ENCODE measurements at regions not wholly inside any gene's neighbourhood (a gene's known extent, or its start where the extent isn't known, plus 50 kb on each side); places are given as distances from the start of the nearest gene placed in this dataset.

DNA sequence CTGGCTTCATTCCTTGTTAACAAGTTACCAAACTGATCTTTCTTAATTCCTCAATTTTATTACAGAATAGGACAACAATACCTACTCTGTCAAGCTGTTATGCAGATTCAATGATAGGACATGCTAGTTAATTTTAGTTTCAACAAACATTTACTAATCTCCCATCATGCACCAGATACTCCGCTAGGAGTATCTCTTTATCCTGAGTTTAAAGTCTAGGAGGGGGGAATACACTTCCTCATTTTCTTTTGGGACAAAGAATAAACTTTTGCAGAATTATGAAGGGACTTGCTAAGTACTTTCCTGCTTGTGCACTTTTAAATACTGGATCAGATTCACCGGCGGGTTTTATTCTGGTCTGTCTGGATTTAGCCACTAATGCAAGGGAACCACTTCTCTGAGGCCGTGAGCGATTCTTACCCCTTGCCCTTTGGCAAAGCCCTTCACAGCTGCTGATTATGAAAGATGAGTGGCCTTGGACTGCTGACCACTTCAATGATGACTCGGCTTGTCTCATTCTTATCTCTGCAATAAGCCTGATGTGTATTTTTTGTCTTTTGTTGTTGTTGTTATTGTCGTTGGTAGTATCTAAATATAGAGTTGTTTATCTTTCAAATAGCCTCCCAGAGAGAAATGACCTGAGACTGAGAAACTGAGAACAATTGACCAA is 73.9 kb downstream of the RMI1 start:
- no peaks in the 10 kb centered on the region for H3K27me3 ChIP-seq (ENCODE audit: control insufficient read depth, insufficient read depth, low read length, poor library complexity, severe bottlenecking)
- Mint-ChIP-seq H3K36me3 (ENCODE audit: low read depth) (no peaks in the 10 kb centered on the region), H3K4me1 (peaks cover 5% of the 10 kb centered on the region), H3K27ac (no peak overlapping the region), H3K27me3 (ENCODE audit: insufficient read depth) (no peaks in the 10 kb centered on the region), H3K4me3 (no peak overlapping the region), H3K9me3 (no peaks in the 10 kb centered on the region)
- no peaks in the 10 kb centered on the region for H3K9me3 ChIP-seq (ENCODE audit: control insufficient read depth, low read length)
- H3K4me1 ChIP-seq (ENCODE audit: control insufficient read depth, insufficient read depth, low read length): no peaks in the 10 kb centered on the region
- no peak overlapping the region for H3K27ac ChIP-seq (ENCODE audit: low read depth, low read length)
- no peaks in the 10 kb centered on the region for H3K36me3 ChIP-seq (ENCODE audit: control insufficient read depth, insufficient read depth, low read length)
- TF ChIP-seq, protein P1, sequence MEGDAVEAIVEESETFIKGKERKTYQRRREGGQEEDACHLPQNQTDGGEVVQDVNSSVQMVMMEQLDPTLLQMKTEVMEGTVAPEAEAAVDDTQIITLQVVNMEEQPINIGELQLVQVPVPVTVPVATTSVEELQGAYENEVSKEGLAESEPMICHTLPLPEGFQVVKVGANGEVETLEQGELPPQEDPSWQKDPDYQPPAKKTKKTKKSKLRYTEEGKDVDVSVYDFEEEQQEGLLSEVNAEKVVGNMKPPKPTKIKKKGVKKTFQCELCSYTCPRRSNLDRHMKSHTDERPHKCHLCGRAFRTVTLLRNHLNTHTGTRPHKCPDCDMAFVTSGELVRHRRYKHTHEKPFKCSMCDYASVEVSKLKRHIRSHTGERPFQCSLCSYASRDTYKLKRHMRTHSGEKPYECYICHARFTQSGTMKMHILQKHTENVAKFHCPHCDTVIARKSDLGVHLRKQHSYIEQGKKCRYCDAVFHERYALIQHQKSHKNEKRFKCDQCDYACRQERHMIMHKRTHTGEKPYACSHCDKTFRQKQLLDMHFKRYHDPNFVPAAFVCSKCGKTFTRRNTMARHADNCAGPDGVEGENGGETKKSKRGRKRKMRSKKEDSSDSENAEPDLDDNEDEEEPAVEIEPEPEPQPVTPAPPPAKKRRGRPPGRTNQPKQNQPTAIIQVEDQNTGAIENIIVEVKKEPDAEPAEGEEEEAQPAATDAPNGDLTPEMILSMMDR (conservative IDR thresholded peaks at IDR 0.05): no peak
- H3K4me3 ChIP-seq (ENCODE audit: low read length): no peak overlapping the region
- DNase-seq: no peak
- H3K9ac ChIP-seq (ENCODE audit: extremely low read depth, low read length, poor library complexity, severe bottlenecking): no peak overlapping the region
- WGBS, 2 experiments (ENCODE audit: insufficient coverage in 1 of 2, insufficient read length in 1 of 2): 83 to 88% methylated on average over 1 to 7 of the region's 7 CpGs

DNA sequence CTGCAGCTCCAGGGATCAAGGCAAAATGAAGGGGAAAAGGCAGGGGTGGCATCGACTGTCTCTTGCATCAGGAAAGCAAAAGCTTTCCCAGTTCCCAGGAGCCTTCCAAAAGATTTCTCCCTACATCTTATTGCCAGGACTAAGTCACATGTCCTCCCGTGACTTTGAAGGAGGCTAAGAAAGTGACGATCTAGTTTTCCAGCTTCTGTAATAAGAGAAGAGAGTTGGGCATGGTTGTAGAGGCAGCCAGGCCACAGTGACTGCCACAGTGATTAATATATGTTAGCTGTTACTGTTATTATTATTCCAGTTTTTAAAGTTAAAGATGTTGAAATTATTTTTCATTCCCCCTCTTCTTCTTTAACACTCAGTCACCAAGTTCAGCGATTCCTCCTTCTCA is 77.1 kb downstream of the RMI1 start:
- Mint-ChIP-seq H3K4me1 (peaks cover 5% of the 10 kb centered on the region), H3K27ac (no peak overlapping the region), H3K9me3 (no peaks in the 10 kb centered on the region), H3K27me3 (ENCODE audit: insufficient read depth) (no peaks in the 10 kb centered on the region), H3K36me3 (ENCODE audit: low read depth) (no peaks in the 10 kb centered on the region), H3K4me3 (no peak overlapping the region)
- H3K27ac ChIP-seq (ENCODE audit: low read depth, low read length): no peak overlapping the region
- no peaks in the 10 kb centered on the region for H3K9me3 ChIP-seq (ENCODE audit: control insufficient read depth, low read length)
- TF ChIP-seq, protein P1 (conservative IDR thresholded peaks at IDR 0.05): no peak
- no peaks in the 10 kb centered on the region for H3K27me3 ChIP-seq (ENCODE audit: control insufficient read depth, insufficient read depth, low read length, poor library complexity, severe bottlenecking)
- H3K4me1 ChIP-seq (ENCODE audit: control insufficient read depth, insufficient read depth, low read length): no peaks in the 10 kb centered on the region
- 94% methylated on average over 4 of the region's 4 CpGs; no CpG with 5 or more reads in 1 of the 2 experiments for WGBS, 2 experiments (ENCODE audit: insufficient coverage in 1 of 2, insufficient read length in 1 of 2)
- no peak overlapping the region for H3K4me3 ChIP-seq (ENCODE audit: low read length)
- no peak overlapping the region for H3K9ac ChIP-seq (ENCODE audit: extremely low read depth, low read length, poor library complexity, severe bottlenecking)
- H3K36me3 ChIP-seq (ENCODE audit: control insufficient read depth, insufficient read depth, low read length): no peaks in the 10 kb centered on the region
- no peak for DNase-seq

DNA sequence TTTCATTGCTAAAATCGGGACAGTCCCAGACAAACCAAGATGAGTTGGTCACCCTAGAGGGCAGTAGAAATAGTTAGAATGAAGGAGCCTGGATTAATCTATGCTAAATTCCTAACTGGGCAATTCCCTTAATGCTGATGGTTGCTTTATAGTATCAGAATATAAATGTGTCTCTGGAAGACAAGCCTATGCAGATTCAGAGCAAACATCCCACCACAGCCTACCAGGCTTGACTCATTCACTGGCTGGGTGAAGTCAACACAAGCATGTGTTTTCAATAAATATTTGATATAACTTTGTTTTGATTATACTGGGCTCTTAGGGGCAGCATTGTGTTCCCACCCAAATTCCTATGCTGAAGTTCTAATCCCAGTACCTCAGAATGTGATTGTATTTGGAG is 79.3 kb downstream of the RMI1 start:
- Mint-ChIP-seq H3K27me3 (ENCODE audit: insufficient read depth) (no peaks in the 10 kb centered on the region), H3K36me3 (ENCODE audit: low read depth) (no peaks in the 10 kb centered on the region), H3K9me3 (no peaks in the 10 kb centered on the region), H3K4me3 (no peak overlapping the region), H3K27ac (no peak overlapping the region), H3K4me1 (no peaks in the 10 kb centered on the region)
- H3K4me3 ChIP-seq (ENCODE audit: low read length): no peak overlapping the region
- H3K27ac ChIP-seq (ENCODE audit: low read depth, low read length): no peak overlapping the region
- no peaks in the 10 kb centered on the region for H3K4me1 ChIP-seq (ENCODE audit: control insufficient read depth, insufficient read depth, low read length)
- H3K9me3 ChIP-seq (ENCODE audit: control insufficient read depth, low read length): no peaks in the 10 kb centered on the region
- no peaks in the 10 kb centered on the region for H3K36me3 ChIP-seq (ENCODE audit: control insufficient read depth, insufficient read depth, low read length)
- TF ChIP-seq, protein P1 (conservative IDR thresholded peaks at IDR 0.05): no peak
- no peak for DNase-seq
- H3K9ac ChIP-seq (ENCODE audit: extremely low read depth, low read length, poor library complexity, severe bottlenecking): no peak overlapping the region
- no peaks in the 10 kb centered on the region for H3K27me3 ChIP-seq (ENCODE audit: control insufficient read depth, insufficient read depth, low read length, poor library complexity, severe bottlenecking)
- WGBS, 2 experiments (ENCODE audit: insufficient coverage in 1 of 2, insufficient read length in 1 of 2): 67 to 89% methylated on average over 1 of the region's 1 CpG

Data from endodermal cell (in vitro differentiated cells).